Vagina (tissue), 2 donors: ENCODE measurements at regions not wholly inside any gene's neighbourhood (a gene's known extent, or its start where the extent isn't known, plus 50 kb on each side); places are given as distances from the start of the nearest gene placed in this dataset.

ENCODE experiments used
- DNase-seq, 2 donors: peaks; one replicate each; pipeline ENCODE4 v3.0.0-alpha.2; 2017; ENCODE audit errors: extremely low spot score in 2 of 2
- H3K27ac ChIP-seq: fragments of 200-600 bp; sonication (generic); one replicate; pipeline ENCODE4 v1.5.1; 2019
- H3K27me3 ChIP-seq: fragments of 200-600 bp; sonication (generic); one replicate; pipeline ENCODE4 v1.5.1; 2019
- H3K36me3 ChIP-seq, 2 donors: fragments of 200-600 bp; sonication (generic); one replicate each; pipeline ENCODE4 v1.5.1; 2017 to 2019
- H3K4me1 ChIP-seq: fragments of 200-600 bp; sonication (generic); one replicate; pipeline ENCODE4 v1.5.1; 2019
- H3K4me3 ChIP-seq, 2 donors: fragments of 200-600 bp; sonication (generic); 1 replicate in 1 of 2; 2 replicates in 1 of 2; pipeline ENCODE4 v1.5.1; 2016 to 2019
- H3K9me3 ChIP-seq: fragments of 200-600 bp; sonication (generic); one replicate; pipeline ENCODE4 v1.5.1; 2019
- CTCF ChIP-seq, 3 experiments: fragments of 450-650 bp in 2 of 3; fragments of 200-600 bp in 1 of 3; sonication (generic) in 1 of 3; IDR thresholded peaks; one replicate each; pipeline ENCODE4 v1.5.1; 2017 to 2019; ENCODE audit warnings: antibody characterized with exemption in 3 of 3, mild to moderate bottlenecking in 2 of 3, moderate library complexity in 2 of 3
- POLR2A ChIP-seq, 2 donors: fragments of 450-650 bp; IDR thresholded peaks; one replicate each; pipeline ENCODE4 v1.6.1; 2017; ENCODE audit warnings: antibody characterized with exemption in 2 of 2, mild to moderate bottlenecking in 2 of 2, moderate library complexity in 2 of 2
- POLR2AphosphoS5 ChIP-seq, 2 donors: sonication (generic); formaldehyde crosslinking; IDR thresholded peaks; one replicate each; pipeline ENCODE4 v1.9.0; 2017; ENCODE audit warnings: antibody characterized with exemption in 2 of 2, mild to moderate bottlenecking in 2 of 2, low read depth in 1 of 2; ENCODE audit not compliant: insufficient read depth in 1 of 2
- intact Hi-C: fragments of 100-400 bp; cut with DNase I; formaldehyde crosslinking; loops from one replicate; pipeline ENCODE4 v1.15.1; 2023

- no peak overlapping the region for H3K27ac ChIP-seq
- no peaks in the 10 kb centered on the region for H3K27me3 ChIP-seq
- H3K36me3 ChIP-seq: no peaks in the 10 kb centered on the region
- no peak for DNase-seq
- H3K4me3 ChIP-seq: no peak overlapping the region
- H3K9me3 ChIP-seq: no peaks in the 10 kb centered on the region
- intact Hi-C loops: no loop called here
- TF ChIP-seq POLR2A (IDR thresholded peaks at IDR 0.05): no peak
- no peak for TF ChIP-seq POLR2AphosphoS5 (IDR thresholded peaks at IDR 0.05; ENCODE audit: insufficient read depth in 1 of 2, low read depth in 1 of 2)
- TF ChIP-seq CTCF (IDR thresholded peaks at IDR 0.05): no peak
- H3K4me1 ChIP-seq: no peaks in the 10 kb centered on the region
Observed at GRCh38 chr15:93913871-93914270, 317.5 kb upstream of the MCTP2 start.

- intact Hi-C loops: no loop called here
- H3K4me1 ChIP-seq: no peaks in the 10 kb centered on the region
- no peak overlapping the region for H3K27ac ChIP-seq
- no peak overlapping the region for H3K4me3 ChIP-seq
- H3K9me3 ChIP-seq: no peaks in the 10 kb centered on the region
- TF ChIP-seq CTCF (IDR thresholded peaks at IDR 0.05) (no peak), POLR2AphosphoS5 (IDR thresholded peaks at IDR 0.05; ENCODE audit: insufficient read depth in 1 of 2, low read depth in 1 of 2) (no peak), POLR2A (IDR thresholded peaks at IDR 0.05) (no peak)
- DNase-seq: no peak
- no peaks in the 10 kb centered on the region for H3K27me3 ChIP-seq
- no peaks in the 10 kb centered on the region for H3K36me3 ChIP-seq
Observed at GRCh38 chr15:93913310-93913709, 318.1 kb upstream of the MCTP2 start.

- no peaks in the 10 kb centered on the region for H3K27me3 ChIP-seq
- intact Hi-C loops: no loop called here
- H3K9me3 ChIP-seq: no peaks in the 10 kb centered on the region
- no peak overlapping the region for H3K4me3 ChIP-seq
- no peak overlapping the region for H3K27ac ChIP-seq
- no peaks in the 10 kb centered on the region for H3K36me3 ChIP-seq
- H3K4me1 ChIP-seq: no peaks in the 10 kb centered on the region
- DNase-seq: no peak
- TF ChIP-seq CTCF (IDR thresholded peaks at IDR 0.05) (no peak), POLR2A (IDR thresholded peaks at IDR 0.05) (no peak), POLR2AphosphoS5 (IDR thresholded peaks at IDR 0.05; ENCODE audit: insufficient read depth in 1 of 2, low read depth in 1 of 2) (no peak)
Observed at GRCh38 chr15:93900476-93901400, 330.6 kb upstream of the MCTP2 start.

GRCh38 chr15:93899817-93900216, 331.5 kb upstream of the MCTP2 start:
- no peaks in the 10 kb centered on the region for H3K4me1 ChIP-seq
- H3K36me3 ChIP-seq: no peaks in the 10 kb centered on the region
- intact Hi-C loops: no loop called here
- TF ChIP-seq CTCF (IDR thresholded peaks at IDR 0.05) (no peak), POLR2A (IDR thresholded peaks at IDR 0.05) (no peak), POLR2AphosphoS5 (IDR thresholded peaks at IDR 0.05; ENCODE audit: insufficient read depth in 1 of 2, low read depth in 1 of 2) (no peak)
- H3K9me3 ChIP-seq: no peaks in the 10 kb centered on the region
- no peak overlapping the region for H3K27ac ChIP-seq
- H3K4me3 ChIP-seq: no peak overlapping the region
- DNase-seq: no peak
- no peaks in the 10 kb centered on the region for H3K27me3 ChIP-seq

- TF ChIP-seq POLR2AphosphoS5 (IDR thresholded peaks at IDR 0.05; ENCODE audit: insufficient read depth in 1 of 2, low read depth in 1 of 2) (no peak), CTCF (IDR thresholded peaks at IDR 0.05) (no peak), POLR2A (IDR thresholded peaks at IDR 0.05) (no peak)
- no peaks in the 10 kb centered on the region for H3K27me3 ChIP-seq
- H3K9me3 ChIP-seq: no peaks in the 10 kb centered on the region
- no peak overlapping the region for H3K4me3 ChIP-seq
- intact Hi-C loops: no loop called here
- no peak for DNase-seq
- H3K36me3 ChIP-seq: no peaks in the 10 kb centered on the region
- no peak overlapping the region for H3K27ac ChIP-seq
- H3K4me1 ChIP-seq: no peaks in the 10 kb centered on the region
Observed at GRCh38 chr15:93897377-93897776, 334.0 kb upstream of the MCTP2 start.
